ENCODE measurements at regions not wholly inside any gene's neighbourhood (a gene's known extent, or its start where the extent isn't known, plus 50 kb on each side); places are given as distances from the start of the nearest gene placed in this dataset.

DNA sequence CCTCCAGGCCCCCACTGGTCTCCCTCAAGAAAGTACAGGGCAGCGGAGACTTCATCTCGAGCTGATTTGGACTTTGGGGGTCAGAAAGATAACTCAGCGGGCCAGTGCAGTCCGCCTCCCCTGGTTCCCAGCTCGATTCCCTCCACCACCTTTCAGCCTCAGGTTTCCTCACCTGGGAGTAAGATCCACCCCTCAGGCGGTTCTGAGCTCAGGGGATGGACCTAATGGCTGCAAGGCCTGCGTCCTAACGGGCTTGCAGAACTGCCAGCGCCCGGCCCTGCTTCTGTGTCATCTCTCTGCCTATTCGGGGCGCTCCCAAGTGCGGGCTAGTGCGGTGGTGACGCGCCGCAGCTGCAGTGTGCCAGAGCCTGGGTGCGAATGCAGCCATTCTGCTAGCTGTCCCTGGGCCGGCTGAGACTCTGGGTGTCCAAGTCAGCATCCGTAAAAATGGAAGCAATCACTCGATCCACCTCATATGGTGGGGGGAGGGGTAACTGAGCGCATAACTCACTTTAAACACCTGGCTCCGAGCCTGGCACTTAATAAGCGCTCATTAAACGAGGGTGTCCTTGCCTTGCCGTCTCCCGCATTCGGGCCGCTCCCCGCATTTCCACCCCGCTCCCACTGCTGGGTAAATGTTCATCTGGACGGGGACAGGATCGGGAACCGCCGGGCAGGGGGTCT is 129.6 kb upstream of the LHX1 start:
- TF ChIP-seq, protein P1, sequence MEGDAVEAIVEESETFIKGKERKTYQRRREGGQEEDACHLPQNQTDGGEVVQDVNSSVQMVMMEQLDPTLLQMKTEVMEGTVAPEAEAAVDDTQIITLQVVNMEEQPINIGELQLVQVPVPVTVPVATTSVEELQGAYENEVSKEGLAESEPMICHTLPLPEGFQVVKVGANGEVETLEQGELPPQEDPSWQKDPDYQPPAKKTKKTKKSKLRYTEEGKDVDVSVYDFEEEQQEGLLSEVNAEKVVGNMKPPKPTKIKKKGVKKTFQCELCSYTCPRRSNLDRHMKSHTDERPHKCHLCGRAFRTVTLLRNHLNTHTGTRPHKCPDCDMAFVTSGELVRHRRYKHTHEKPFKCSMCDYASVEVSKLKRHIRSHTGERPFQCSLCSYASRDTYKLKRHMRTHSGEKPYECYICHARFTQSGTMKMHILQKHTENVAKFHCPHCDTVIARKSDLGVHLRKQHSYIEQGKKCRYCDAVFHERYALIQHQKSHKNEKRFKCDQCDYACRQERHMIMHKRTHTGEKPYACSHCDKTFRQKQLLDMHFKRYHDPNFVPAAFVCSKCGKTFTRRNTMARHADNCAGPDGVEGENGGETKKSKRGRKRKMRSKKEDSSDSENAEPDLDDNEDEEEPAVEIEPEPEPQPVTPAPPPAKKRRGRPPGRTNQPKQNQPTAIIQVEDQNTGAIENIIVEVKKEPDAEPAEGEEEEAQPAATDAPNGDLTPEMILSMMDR (IDR thresholded peaks at IDR 0.05): no peak
- no peak for TF ChIP-seq EZH2 (IDR thresholded peaks at IDR 0.05; ENCODE audit: borderline replicate concordance, insufficient read depth, low read depth, low read length, poor library complexity, severe bottlenecking)

Data from B cell (primary cell).